DMS79 treated with DMSO at 0.1 percent for 48 hours (cell line): ENCODE measurements at regions not wholly inside any gene's neighbourhood (a gene's known extent, or its start where the extent isn't known, plus 50 kb on each side); places are given as distances from the start of the nearest gene placed in this dataset.
"Not testable (repeated sequence)": the region's sequence is repeated elsewhere in the genome, so short reads cannot be mapped to it uniquely, and the experiment has no call there.

Source experiments
- DNase-seq: peaks from one replicate; lab custom pipeline; 2025; lab: John Stamatoyannopoulos, UW

GRCh38 chr11:122604621-122605020 lies 50.9 kb upstream of the UBASH3B start:
- DNase-seq: no peak

- no peak for DNase-seq
These were observed 54.1 kb upstream of the UBASH3B start for GRCh38 chr11:122601141-122602125.

- DNase-seq: no peak
These were observed 55.2 kb upstream of the UBASH3B start for GRCh38 chr11:122600290-122600689.

GRCh38 chr11:122599434-122599833 lies 56.1 kb upstream of the UBASH3B start:
- no peak for DNase-seq

GRCh38 chr11:122598971-122599370 lies 56.6 kb upstream of the UBASH3B start:
- no peak for DNase-seq

- no peak for DNase-seq
These were observed 58.0 kb upstream of the UBASH3B start for GRCh38 chr11:122597511-122597910.

- DNase-seq: no peak
These were observed 60.4 kb upstream of the UBASH3B start for GRCh38 chr11:122594986-122595645.

GRCh38 chr11:122593473-122594420 lies 61.8 kb upstream of the UBASH3B start:
- DNase-seq: no peak

GRCh38 chr11:122592641-122593040 lies 62.9 kb upstream of the UBASH3B start:
- no peak for DNase-seq

- DNase-seq: no peak
These were observed 70.9 kb upstream of the UBASH3B start for GRCh38 chr11:122584670-122585069.

- not testable (repeated sequence) for DNase-seq
These were observed 75.5 kb upstream of the UBASH3B start for GRCh38 chr11:122580071-122580470.

- no peak for DNase-seq
These were observed 77.2 kb upstream of the UBASH3B start for GRCh38 chr11:122578171-122578825.

GRCh38 chr11:122572592-122572991 lies 82.9 kb upstream of the UBASH3B start:
- DNase-seq: no peak

GRCh38 chr11:122563761-122564160 lies 91.8 kb upstream of the UBASH3B start:
- DNase-seq: no peak

GRCh38 chr11:122559734-122560382 lies 95.7 kb upstream of the UBASH3B start:
- no peak for DNase-seq

- not testable (repeated sequence) for DNase-seq
These were observed 96.3 kb upstream of the UBASH3B start for GRCh38 chr11:122559218-122559617.

- DNase-seq: not testable (repeated sequence)
These were observed 98.4 kb upstream of the UBASH3B start for GRCh38 chr11:122557163-122557562.

- DNase-seq: peak; percentile 61
These were observed 98.9 kb upstream of the UBASH3B start for GRCh38 chr11:122556605-122557004.

GRCh38 chr11:122538060-122538459 lies 117.5 kb upstream of the UBASH3B start:
- DNase-seq: no peak

- DNase-seq: no peak
These were observed 130.6 kb upstream of the UBASH3B start for GRCh38 chr11:122524898-122525297.
